Endothelial cell of umbilical vein (primary cell): ENCODE measurements at regions not wholly inside any gene's neighbourhood (a gene's known extent, or its start where the extent isn't known, plus 50 kb on each side); places are given as distances from the start of the nearest gene placed in this dataset.

ENCODE experiments used
- EZH2 ChIP-seq: IDR thresholded peaks from 2 replicates; pipeline ENCODE4 v1.6.1; 2012; ENCODE audit warnings: borderline replicate concordance, low read depth, mild to moderate bottlenecking, moderate library complexity, low read length, inconsistent platforms; ENCODE audit not compliant: severe bottlenecking
- GATA2 ChIP-seq: IDR thresholded peaks from 2 replicates; pipeline ENCODE4 v1.7.0; 2011; ENCODE audit warnings: low read depth, mild to moderate bottlenecking, moderate library complexity, mixed read lengths, low read length; ENCODE audit not compliant: insufficient read length, insufficient read depth
- JUN ChIP-seq: IDR thresholded peaks from 2 replicates; pipeline ENCODE4 v1.6.1; 2011; ENCODE audit warnings: borderline replicate concordance, low read depth; ENCODE audit not compliant: insufficient read length, insufficient read depth
- MYC ChIP-seq: IDR thresholded peaks from one replicate; pipeline ENCODE4 v1.6.1; 2011; ENCODE audit warnings: mild to moderate bottlenecking, low read depth, low read length
- POLR2A ChIP-seq: IDR thresholded peaks from 2 replicates; pipeline ENCODE4 v1.6.1; 2012; ENCODE audit warnings: low read depth, mild to moderate bottlenecking, control low read depth, low read length
- POLR2AphosphoS5 ChIP-seq: IDR thresholded peaks from 2 replicates; pipeline ENCODE4 v1.6.1; 2012; ENCODE audit warnings: low read depth, mild to moderate bottlenecking, control low read depth, low read length, moderate library complexity; ENCODE audit not compliant: insufficient read depth
- TF ChIP-seq, protein P1 (sequence below), 2 donors: IDR thresholded peaks; 1 replicate in 1 of 2; 2 replicates in 1 of 2; pipeline ENCODE4 v1.5.1; 2011; ENCODE audit warnings: low read length in 2 of 2, mild to moderate bottlenecking in 2 of 2, moderate library complexity in 2 of 2, control low read depth in 1 of 2, inconsistent platforms in 1 of 2, low read depth in 1 of 2; ENCODE audit not compliant: insufficient read depth in 1 of 2; ENCODE audit errors: extremely low read depth in 1 of 2
- TF ChIP-seq, protein P2 (sequence below): IDR thresholded peaks from 2 replicates; pipeline ENCODE4 v1.6.1; 2011; ENCODE audit not compliant: insufficient read depth, insufficient read length

DNA sequence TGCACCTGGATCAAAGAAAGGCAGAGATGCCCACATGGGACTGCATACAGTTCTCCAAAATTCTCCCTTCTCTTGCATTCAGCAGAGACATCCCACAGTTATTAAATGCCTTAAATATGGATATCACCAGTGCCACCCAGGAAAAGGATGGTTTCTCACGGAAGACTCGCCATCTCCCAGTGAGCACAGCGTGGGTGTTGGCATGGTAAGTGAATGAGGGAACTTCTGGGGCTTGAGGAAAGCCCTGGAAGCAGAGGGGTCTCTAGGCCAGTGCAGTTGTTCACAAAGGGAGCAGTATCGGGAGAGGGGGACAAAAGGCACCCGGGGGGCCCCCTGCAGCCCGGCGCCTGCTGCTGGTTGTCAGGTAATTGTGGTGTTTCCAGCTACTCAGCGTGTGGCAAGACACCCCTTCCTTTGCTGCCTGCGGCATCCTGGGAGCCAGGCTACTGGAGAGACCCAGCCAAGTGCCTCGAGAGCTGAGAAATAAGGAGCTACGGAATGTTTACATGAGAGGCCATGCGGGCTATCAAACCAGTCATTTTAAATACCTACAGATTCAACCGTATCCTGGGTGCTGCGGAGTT lies 125.4 kb downstream of the PXDC1 start:
- TF ChIP-seq POLR2A (no peak), MYC (no peak), POLR2AphosphoS5 (no peak), EZH2 (no peak), GATA2 (no peak), JUN (no peak)
- TF ChIP-seq, protein P1, sequence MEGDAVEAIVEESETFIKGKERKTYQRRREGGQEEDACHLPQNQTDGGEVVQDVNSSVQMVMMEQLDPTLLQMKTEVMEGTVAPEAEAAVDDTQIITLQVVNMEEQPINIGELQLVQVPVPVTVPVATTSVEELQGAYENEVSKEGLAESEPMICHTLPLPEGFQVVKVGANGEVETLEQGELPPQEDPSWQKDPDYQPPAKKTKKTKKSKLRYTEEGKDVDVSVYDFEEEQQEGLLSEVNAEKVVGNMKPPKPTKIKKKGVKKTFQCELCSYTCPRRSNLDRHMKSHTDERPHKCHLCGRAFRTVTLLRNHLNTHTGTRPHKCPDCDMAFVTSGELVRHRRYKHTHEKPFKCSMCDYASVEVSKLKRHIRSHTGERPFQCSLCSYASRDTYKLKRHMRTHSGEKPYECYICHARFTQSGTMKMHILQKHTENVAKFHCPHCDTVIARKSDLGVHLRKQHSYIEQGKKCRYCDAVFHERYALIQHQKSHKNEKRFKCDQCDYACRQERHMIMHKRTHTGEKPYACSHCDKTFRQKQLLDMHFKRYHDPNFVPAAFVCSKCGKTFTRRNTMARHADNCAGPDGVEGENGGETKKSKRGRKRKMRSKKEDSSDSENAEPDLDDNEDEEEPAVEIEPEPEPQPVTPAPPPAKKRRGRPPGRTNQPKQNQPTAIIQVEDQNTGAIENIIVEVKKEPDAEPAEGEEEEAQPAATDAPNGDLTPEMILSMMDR (IDR thresholded peaks at IDR 0.05; ENCODE audit: extremely low read depth in 1 of 2, insufficient read depth in 1 of 2, low read depth in 1 of 2, low read length in 2 of 2): no peak
- TF ChIP-seq, protein P2, sequence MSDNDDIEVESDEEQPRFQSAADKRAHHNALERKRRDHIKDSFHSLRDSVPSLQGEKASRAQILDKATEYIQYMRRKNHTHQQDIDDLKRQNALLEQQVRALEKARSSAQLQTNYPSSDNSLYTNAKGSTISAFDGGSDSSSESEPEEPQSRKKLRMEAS: no peak
